ENCODE measurements at regions not wholly inside any gene's neighbourhood (a gene's known extent, or its start where the extent isn't known, plus 50 kb on each side); places are given as distances from the start of the nearest gene placed in this dataset.

DNA sequence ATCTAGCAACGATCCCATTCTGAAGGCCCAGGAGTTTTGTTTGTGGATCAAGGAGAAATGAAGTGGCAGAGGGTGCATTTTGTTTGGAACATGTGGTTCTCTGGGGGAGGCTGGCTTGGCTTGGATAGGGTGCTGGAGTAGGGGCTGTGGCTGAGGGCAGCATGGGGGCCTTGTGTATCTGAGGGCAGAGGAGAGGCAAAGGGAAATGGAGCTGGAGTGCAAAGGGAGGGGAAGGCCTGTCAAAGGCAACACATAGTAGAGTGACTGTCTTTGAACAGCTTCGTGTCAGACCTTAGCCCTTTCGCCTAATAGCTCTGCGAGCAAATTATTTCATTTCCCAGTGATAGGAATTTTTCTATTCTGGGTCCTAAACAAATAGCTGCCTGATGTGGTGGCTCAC, 187.2 kb downstream of the KCNRG start:
- DNase-seq (ENCODE audit: low read depth, low spot score): no peak
- no peak overlapping the region for H3K4me3 ChIP-seq (ENCODE audit: low read depth, low read length)
- in situ Hi-C loops (cut with HindIII; ENCODE audit: low sequenced_read_pairs): no loop called here
- TF ChIP-seq CTCF (IDR thresholded peaks at IDR 0.05; ENCODE audit: low read depth, low read length): no peak

- DNase-seq (ENCODE audit: low read depth, low spot score): no peak
- no peak overlapping the region for H3K4me3 ChIP-seq (ENCODE audit: low read depth, low read length)
- TF ChIP-seq CTCF (IDR thresholded peaks at IDR 0.05; ENCODE audit: low read depth, low read length): no peak
- in situ Hi-C loops (cut with HindIII; ENCODE audit: low sequenced_read_pairs): no loop called here
Observed at GRCh38 chr13:50203256-50203941, 188.2 kb downstream of the KCNRG start.

GRCh38 chr13:50205581-50205980, 190.3 kb downstream of the KCNRG start:
- no peak overlapping the region for H3K4me3 ChIP-seq (ENCODE audit: low read depth, low read length)
- no peak for TF ChIP-seq CTCF (IDR thresholded peaks at IDR 0.05; ENCODE audit: low read depth, low read length)
- DNase-seq (ENCODE audit: low read depth, low spot score): no peak
- in situ Hi-C loops (cut with HindIII; ENCODE audit: low sequenced_read_pairs): no loop called here

DNA sequence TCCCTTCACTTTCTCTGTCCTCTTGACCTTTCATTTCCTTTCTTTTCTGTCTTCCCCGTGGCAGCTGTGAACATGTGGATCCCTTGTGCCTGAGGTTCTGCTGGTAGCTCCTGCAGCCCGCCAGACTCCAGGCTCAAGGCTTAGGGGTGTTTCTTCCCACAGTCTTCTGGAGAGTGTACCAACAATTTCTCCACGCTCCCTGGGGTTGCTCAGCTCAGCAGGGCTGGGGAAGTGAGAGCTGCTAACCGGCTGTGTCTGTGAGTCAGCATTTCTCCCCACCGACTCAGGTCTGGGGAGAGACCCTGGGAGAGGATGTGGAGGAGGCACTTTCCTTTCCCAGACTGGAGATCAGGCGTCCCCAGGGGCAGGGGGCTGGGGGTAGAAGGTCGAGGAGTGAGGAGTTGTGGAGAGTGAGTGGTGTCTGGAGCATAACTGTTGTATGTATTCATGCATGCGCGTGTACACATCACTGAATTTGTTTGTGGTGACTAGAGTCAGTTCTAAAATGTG, 193.6 kb downstream of the KCNRG start:
- in situ Hi-C loops (cut with HindIII; ENCODE audit: low sequenced_read_pairs): no loop called here
- TF ChIP-seq CTCF (IDR thresholded peaks at IDR 0.05; ENCODE audit: low read depth, low read length): no peak
- peak overlapping the region; percentile 4 for H3K4me3 ChIP-seq (ENCODE audit: low read depth, low read length)
- peak; percentile 96 for DNase-seq (ENCODE audit: low read depth, low spot score)

GRCh38 chr13:50209631-50210030, 194.4 kb downstream of the KCNRG start:
- in situ Hi-C loops (cut with HindIII; ENCODE audit: low sequenced_read_pairs): no loop called here
- DNase-seq (ENCODE audit: low read depth, low spot score): peak; percentile 32
- no peak for TF ChIP-seq CTCF (IDR thresholded peaks at IDR 0.05; ENCODE audit: low read depth, low read length)
- H3K4me3 ChIP-seq (ENCODE audit: low read depth, low read length): no peak overlapping the region

DNA sequence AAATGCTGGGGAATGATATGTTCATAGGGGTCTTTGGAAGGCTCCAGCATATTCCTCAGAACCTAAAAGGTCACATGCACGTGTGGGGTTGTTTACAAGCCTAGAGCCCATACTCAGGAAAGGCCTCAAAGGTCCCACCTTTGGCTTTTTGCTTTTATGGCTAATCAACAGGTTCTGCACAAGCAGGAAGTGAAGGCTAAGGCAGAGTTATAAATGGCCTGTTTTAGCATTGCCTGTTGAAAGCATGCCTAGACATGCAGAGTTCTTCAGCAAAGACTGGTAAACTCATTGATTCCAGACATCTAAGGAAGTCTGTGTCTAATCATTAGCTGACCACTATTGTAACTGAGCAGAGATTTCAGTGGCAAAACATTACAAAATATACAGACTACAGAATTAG, 198.3 kb downstream of the KCNRG start:
- H3K4me3 ChIP-seq (ENCODE audit: low read depth, low read length): no peak overlapping the region
- in situ Hi-C loops (cut with HindIII; ENCODE audit: low sequenced_read_pairs): no loop called here
- no peak for DNase-seq (ENCODE audit: low read depth, low spot score)
- TF ChIP-seq CTCF (IDR thresholded peaks at IDR 0.05; ENCODE audit: low read depth, low read length): no peak

Measured in astrocyte of the spinal cord (primary cell).